IPS-15b (cell line): ENCODE measurements at regions not wholly inside any gene's neighbourhood (a gene's known extent, or its start where the extent isn't known, plus 50 kb on each side); places are given as distances from the start of the nearest gene placed in this dataset.

ENCODE experiments used
- H3K27me3 ChIP-seq: one replicate; pipeline ENCODE4 v1.6.1; 2013; ENCODE audit warnings: low read length; ENCODE audit not compliant: control insufficient read depth, insufficient read depth
- H3K36me3 ChIP-seq: one replicate; pipeline ENCODE4 v1.6.1; 2013; ENCODE audit warnings: low read length; ENCODE audit not compliant: control insufficient read depth, insufficient read depth
- H3K4me1 ChIP-seq: one replicate; pipeline ENCODE4 v1.6.1; 2013; ENCODE audit warnings: mild to moderate bottlenecking, low read length; ENCODE audit not compliant: control insufficient read depth, insufficient read depth
- H3K4me3 ChIP-seq: one replicate; pipeline ENCODE4 v1.5.1; 2013; ENCODE audit warnings: low read depth, low read length
- H3K9ac ChIP-seq: one replicate; pipeline ENCODE4 v1.6.1; 2013; ENCODE audit warnings: low read depth, mild to moderate bottlenecking, low read length
- H3K9me3 ChIP-seq: one replicate; pipeline ENCODE4 v1.6.1; 2013; ENCODE audit warnings: mild to moderate bottlenecking, low read length; ENCODE audit not compliant: control insufficient read depth, insufficient read depth

DNA sequence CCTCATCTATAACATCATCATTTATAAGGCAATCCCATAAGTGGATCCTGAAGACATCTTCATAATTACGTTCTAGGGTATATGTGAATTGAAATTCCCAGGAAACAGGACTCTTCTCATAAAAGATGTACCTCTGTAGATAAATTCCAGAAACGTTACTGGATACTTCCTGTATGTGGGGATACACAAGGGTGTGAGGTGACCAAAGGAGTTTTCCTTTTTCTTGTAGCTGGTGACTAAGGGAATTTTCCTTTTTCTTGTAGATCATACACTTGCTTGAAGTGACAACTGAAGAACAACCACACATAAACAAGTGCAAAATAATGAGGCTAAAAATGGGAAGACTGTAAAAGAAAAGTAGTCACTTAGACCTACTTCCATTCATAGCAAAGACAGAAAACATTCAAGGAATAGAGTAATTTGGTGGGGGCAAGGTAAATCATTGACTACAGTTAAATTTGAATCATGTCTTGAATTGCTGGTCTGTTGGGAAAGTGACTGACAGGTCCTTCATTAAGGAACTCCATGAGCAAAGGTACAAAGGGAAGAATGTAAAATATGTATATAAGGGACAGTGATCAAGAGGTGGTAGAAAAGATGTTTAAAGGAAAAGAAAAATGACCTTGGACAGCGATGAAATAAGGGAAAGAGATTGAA lies 53.2 kb upstream of the UBE2E3 start:
- H3K4me1 ChIP-seq, result no peaks in the 10 kb centered on the region
- no peak overlapping the region for H3K9ac ChIP-seq
- H3K4me3 ChIP-seq, result no peak overlapping the region
- H3K9me3 ChIP-seq, result no peaks in the 10 kb centered on the region
- no peaks in the 10 kb centered on the region for H3K27me3 ChIP-seq
- H3K36me3 ChIP-seq, result no peaks in the 10 kb centered on the region

DNA sequence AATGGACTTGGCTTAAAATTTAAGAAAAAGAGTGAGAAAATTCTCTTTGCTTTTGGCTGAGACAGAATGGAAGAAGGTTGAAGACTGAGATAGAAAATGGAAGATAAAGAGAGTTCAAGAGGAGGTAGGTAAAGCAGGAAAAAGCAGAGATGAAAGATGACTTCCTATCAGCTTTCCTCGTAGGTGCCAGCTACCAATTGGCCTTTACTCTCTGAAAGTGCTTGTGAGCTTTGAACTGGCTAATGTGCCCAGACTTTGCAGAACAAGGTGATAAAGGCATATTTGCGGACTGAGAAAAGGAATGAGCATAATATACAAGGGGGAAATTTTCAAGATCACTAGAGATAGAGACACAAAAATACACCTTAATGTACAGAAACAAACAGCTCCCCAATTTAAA lies 54.7 kb upstream of the UBE2E3 start:
- no peaks in the 10 kb centered on the region for H3K36me3 ChIP-seq

DNA sequence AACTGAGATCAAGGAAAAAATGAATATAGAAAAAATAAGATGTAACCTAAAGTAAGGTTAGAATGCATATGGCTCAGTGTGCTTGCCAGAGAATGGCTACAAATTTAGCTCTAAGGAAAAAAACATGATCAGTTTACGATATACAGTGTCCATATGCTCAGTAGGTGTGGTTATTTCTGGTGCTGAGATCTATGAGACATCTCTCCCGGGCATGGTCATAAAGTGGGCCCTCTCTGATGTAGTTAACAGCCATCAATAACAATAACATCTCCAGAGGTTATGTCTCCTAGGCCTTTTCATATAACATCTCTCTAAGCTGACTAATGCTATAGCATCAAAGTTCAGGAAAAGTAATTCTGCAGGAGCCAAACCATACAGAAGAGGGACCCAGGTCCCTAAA lies 56.3 kb upstream of the UBE2E3 start:
- H3K36me3 ChIP-seq, result no peaks in the 10 kb centered on the region
- no peaks in the 10 kb centered on the region for H3K4me1 ChIP-seq
- H3K9me3 ChIP-seq, result no peaks in the 10 kb centered on the region

More for the DNA sequence above, 54.7 kb upstream of the UBE2E3 start:
- Histone ChIP-seq H3K4me3 (no peak overlapping the region), H3K27me3 (no peaks in the 10 kb centered on the region), H3K9ac (no peak overlapping the region), H3K4me1 (no peaks in the 10 kb centered on the region), H3K9me3 (no peaks in the 10 kb centered on the region)

DNA sequence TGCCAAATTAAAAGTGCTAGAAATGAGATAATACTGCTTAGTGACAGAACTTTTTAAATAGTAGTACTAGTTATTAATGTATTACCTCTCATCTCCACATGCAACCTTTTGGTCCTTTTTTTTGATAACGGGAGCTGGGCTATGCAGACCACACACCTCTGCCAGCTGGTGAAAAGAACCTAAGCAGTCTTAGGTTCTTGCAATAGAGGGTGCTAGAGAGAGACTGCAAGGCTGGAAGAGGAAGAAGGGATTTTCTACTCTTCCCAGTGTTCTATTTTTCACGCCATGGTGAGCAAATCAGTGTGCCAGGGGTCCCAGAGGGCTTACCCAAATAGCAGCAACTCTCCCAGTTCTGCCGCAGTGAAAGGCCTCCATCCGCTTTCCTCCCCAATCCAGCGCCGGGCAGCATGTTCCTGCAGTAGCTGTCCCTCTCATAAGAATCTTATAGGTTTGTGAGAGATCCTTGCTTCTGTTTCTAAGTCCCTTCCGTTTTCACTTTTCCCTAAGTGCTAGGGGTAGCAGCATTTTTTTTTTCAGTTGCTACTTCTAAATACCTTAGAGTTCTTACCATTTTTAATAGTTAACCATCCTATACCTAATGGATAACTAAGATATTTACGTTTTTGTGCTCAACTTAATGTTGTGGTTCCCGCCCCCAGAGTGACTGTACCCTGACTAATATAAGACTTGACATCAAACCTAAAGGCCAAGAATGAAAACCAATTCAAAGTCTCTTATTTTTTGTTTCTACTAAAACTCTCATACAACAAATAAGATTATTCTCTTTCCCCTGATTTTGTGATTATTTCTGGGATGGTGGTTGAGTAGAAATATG lies 69.4 kb upstream of the UBE2E3 start:
- no peaks in the 10 kb centered on the region for H3K27me3 ChIP-seq
- peaks cover 4% of the 10 kb centered on the region for H3K4me1 ChIP-seq
- no peak overlapping the region for H3K4me3 ChIP-seq
- H3K9me3 ChIP-seq, result no peaks in the 10 kb centered on the region
- no peak overlapping the region for H3K9ac ChIP-seq
- H3K36me3 ChIP-seq, result no peaks in the 10 kb centered on the region

More for the DNA sequence above, 56.3 kb upstream of the UBE2E3 start:
- H3K9ac ChIP-seq, result no peak overlapping the region
- no peaks in the 10 kb centered on the region for H3K27me3 ChIP-seq
- no peak overlapping the region for H3K4me3 ChIP-seq

DNA sequence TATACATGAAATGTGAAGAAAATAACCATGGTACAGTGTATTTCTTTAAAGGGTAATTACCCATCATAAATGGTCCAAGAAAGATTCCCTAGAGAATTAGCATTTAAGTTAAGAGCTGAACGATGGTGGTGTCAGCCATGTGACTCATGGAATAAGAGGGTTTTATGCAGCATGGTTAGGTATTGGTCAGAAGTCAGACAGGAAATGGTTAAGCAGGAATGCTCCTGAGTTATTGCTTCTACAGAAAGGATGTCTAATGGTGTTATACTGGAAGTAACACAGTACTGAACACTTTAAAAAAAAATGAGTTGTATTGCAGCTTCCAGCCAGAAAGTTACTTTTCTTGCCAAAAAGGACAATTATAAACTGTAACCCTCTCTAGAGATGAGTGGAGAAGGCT lies 72.7 kb upstream of the UBE2E3 start:
- H3K9me3 ChIP-seq, result no peaks in the 10 kb centered on the region
- H3K4me3 ChIP-seq, result no peak overlapping the region
- H3K9ac ChIP-seq, result no peak overlapping the region
- no peaks in the 10 kb centered on the region for H3K36me3 ChIP-seq
- H3K4me1 ChIP-seq, result peaks cover 12% of the 10 kb centered on the region
- H3K27me3 ChIP-seq, result no peaks in the 10 kb centered on the region

DNA sequence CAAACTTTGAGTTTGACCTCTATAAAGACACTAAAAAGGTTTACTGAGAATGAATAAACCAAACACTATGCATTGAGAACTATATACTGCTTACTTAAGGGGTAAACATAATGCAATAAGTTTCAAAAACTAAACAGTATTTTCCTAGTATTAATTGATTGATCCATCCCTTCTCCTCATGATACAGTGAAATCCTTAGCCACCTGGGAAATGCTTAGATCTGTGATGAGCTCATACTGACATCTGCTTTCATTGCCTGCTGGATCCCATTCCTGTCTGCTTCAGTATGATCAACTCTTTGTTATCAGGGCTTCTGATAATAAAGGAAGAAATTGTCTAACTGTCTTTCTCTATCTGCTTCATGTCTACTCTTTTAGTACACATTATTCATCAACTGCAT lies 74.9 kb upstream of the UBE2E3 start:
- Histone ChIP-seq H3K4me1 (peaks cover 9% of the 10 kb centered on the region), H3K36me3 (no peaks in the 10 kb centered on the region), H3K4me3 (no peak overlapping the region), H3K9ac (no peak overlapping the region), H3K27me3 (no peaks in the 10 kb centered on the region), H3K9me3 (no peaks in the 10 kb centered on the region)

DNA sequence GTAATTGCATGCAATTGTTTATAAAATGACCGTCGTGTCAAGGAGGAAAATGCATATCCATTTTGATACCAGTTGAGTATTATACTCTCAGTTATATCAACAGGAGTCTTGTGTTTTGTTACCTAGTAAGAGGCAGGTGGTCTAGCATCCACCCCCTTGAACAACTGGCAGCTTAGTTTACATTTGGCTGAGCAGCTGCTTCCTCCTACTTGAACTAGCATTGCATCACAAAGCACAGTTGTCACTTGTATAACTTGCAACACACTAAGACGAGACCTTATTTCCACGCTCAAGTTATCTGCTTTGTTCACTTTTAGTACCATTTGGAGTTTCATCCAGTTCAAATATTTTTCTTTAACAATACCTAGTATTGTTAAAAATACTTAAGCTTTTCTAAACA lies 75.4 kb upstream of the UBE2E3 start:
- Histone ChIP-seq H3K9ac (no peak overlapping the region), H3K36me3 (no peaks in the 10 kb centered on the region), H3K4me1 (peaks cover 9% of the 10 kb centered on the region), H3K9me3 (no peaks in the 10 kb centered on the region), H3K4me3 (no peak overlapping the region), H3K27me3 (no peaks in the 10 kb centered on the region)

DNA sequence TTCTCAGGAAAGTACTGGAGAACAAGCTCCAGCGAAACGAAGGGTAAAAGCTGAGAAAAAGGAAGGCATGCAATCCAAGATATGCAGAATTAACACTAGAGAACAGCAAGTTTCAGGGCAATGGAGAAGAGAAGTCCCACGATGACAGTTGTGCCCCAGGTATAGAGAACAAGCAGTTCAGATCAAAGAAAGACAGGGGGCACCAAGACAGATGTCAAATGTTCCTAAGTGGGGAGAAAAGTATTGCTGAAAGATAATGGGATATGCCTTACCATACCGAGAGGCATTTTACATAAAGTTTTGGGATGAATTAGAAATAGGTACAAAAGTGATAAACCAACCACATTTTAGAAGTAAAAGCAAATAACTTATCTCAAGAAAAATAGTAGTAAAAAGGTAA lies 79.1 kb upstream of the UBE2E3 start:
- H3K4me3 ChIP-seq, result no peak overlapping the region
- H3K9ac ChIP-seq, result no peak overlapping the region
- no peaks in the 10 kb centered on the region for H3K27me3 ChIP-seq
- peaks cover 9% of the 10 kb centered on the region for H3K4me1 ChIP-seq
- H3K9me3 ChIP-seq, result no peaks in the 10 kb centered on the region
- no peaks in the 10 kb centered on the region for H3K36me3 ChIP-seq

DNA sequence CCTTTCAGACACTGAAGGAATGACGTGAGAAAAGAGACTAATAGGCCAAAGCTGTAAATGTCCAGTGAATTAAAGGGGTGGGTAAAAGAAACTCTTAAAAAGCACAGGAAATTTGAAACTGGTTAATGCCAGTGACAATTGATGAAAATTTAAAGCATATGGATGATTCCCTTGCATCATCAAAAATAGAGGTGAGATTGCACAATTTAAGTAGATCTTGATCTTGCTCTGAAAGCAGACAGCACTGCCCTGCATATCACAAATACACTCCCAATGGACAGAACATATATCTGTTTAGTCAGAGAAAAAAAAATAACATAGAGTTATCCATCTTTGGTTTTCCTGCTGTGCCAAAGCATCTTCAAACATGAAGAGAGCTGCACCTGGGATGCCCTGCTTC lies 86.7 kb upstream of the UBE2E3 start:
- Histone ChIP-seq H3K9ac (no peak overlapping the region), H3K4me1 (no peaks in the 10 kb centered on the region), H3K9me3 (no peaks in the 10 kb centered on the region), H3K36me3 (no peaks in the 10 kb centered on the region), H3K27me3 (no peaks in the 10 kb centered on the region), H3K4me3 (no peak overlapping the region)

DNA sequence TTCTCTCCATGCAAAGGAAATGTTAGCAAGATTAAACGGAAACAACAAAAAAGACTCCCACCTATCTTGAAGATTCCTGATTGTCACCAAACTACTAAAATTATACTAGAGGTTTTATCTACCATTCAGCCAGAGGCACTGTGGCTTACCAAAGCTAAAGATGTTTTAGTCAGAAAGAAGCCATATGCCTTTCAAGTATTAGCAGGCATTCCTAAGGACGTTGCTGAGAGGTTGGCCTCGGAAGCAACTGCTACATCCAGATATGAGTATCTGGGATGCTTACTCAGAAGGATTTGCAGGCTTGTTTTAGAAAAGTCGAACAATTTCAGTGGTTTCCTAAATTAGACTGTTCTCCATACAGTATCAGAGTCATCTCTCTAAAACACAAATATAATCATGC lies 88.3 kb upstream of the UBE2E3 start:
- Histone ChIP-seq H3K4me1 (no peaks in the 10 kb centered on the region), H3K36me3 (no peaks in the 10 kb centered on the region), H3K9me3 (no peaks in the 10 kb centered on the region), H3K9ac (no peak overlapping the region), H3K4me3 (no peak overlapping the region), H3K27me3 (no peaks in the 10 kb centered on the region)

DNA sequence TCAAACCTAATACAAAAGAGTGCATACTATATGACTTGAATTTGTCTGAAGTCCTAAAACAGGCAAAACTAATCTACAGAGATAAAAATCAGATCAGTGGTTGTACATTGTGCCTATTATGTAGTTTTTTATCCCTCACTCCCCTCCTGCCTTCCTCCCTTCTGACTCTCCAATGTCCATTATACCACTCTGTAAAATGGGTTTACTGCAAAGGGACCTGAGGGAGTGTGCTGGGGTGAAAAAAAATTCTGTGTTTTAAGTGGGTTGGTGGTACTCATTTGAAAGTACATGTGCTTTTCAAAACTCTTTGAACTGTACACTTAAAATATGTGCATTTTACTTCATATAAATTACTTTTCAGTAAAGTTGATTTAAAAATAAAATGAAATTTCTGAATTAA lies 89.0 kb upstream of the UBE2E3 start:
- no peak overlapping the region for H3K4me3 ChIP-seq
- no peak overlapping the region for H3K9ac ChIP-seq
- H3K9me3 ChIP-seq, result no peaks in the 10 kb centered on the region
- no peaks in the 10 kb centered on the region for H3K4me1 ChIP-seq
- no peaks in the 10 kb centered on the region for H3K36me3 ChIP-seq
- no peaks in the 10 kb centered on the region for H3K27me3 ChIP-seq

DNA sequence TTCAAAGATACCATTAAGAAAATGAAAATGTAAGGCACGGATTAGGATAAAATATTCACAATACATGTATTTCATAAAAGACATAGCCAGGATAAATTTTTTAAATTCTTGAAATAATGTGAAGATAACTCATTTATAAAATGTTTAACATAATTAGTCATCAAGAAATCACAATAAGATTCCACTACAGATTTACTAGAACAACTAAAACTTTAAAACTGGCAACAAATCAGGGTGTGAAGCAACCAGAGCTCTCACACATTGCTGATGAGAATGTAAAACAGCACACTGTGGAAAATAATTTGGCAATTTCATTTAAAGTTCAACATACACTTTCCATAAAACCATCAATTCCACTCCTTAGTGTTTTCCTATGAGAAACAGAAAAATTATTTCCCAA lies 89.6 kb upstream of the UBE2E3 start:
- H3K4me1 ChIP-seq, result no peaks in the 10 kb centered on the region
- no peak overlapping the region for H3K4me3 ChIP-seq
- H3K9ac ChIP-seq, result no peak overlapping the region
- H3K27me3 ChIP-seq, result no peaks in the 10 kb centered on the region
- H3K36me3 ChIP-seq, result no peaks in the 10 kb centered on the region
- H3K9me3 ChIP-seq, result no peaks in the 10 kb centered on the region
